ENCODE measurements at regions not wholly inside any gene's neighbourhood (a gene's known extent, or its start where the extent isn't known, plus 50 kb on each side); places are given as distances from the start of the nearest gene placed in this dataset.
"Not testable (repeated sequence)": the region's sequence is repeated elsewhere in the genome, so short reads cannot be mapped to it uniquely, and the experiment has no call there.

DNA sequence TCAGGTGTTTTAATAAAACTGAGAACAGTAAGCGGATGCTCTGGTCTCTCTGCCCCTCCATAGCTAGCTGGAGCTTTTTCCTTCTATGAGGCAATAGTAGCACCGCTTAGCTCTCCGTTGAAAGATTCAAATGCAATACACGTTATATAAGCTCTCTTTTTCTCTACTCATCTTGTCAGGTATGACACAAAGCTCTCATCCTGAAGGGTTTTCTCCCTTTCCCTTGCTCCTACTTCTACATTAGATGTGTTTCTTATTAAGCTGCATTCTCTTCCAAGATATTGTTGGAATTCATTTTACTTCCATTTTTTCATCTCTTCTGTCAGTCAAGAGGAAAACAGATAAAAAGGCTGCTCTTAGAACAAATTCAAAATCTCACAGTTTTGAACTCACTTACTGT is 434.6 kb upstream of the DDX18 start:
- no peak for TF ChIP-seq POLR2A (IDR thresholded peaks at IDR 0.05)
- TF ChIP-seq POLR2AphosphoS5 (IDR thresholded peaks at IDR 0.05) = no peak
- TF ChIP-seq, protein P1, sequence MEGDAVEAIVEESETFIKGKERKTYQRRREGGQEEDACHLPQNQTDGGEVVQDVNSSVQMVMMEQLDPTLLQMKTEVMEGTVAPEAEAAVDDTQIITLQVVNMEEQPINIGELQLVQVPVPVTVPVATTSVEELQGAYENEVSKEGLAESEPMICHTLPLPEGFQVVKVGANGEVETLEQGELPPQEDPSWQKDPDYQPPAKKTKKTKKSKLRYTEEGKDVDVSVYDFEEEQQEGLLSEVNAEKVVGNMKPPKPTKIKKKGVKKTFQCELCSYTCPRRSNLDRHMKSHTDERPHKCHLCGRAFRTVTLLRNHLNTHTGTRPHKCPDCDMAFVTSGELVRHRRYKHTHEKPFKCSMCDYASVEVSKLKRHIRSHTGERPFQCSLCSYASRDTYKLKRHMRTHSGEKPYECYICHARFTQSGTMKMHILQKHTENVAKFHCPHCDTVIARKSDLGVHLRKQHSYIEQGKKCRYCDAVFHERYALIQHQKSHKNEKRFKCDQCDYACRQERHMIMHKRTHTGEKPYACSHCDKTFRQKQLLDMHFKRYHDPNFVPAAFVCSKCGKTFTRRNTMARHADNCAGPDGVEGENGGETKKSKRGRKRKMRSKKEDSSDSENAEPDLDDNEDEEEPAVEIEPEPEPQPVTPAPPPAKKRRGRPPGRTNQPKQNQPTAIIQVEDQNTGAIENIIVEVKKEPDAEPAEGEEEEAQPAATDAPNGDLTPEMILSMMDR (IDR thresholded peaks at IDR 0.05) = no peak
- DNase-seq (ENCODE audit: low spot score) = no peak
- no peak overlapping the region for H3K4me3 ChIP-seq
- no peaks in the 10 kb centered on the region for H3K27me3 ChIP-seq (replicated peaks; ENCODE audit: insufficient read depth)
- intact Hi-C loops (cut with DNase I) = no loop called here
- H3K9me3 ChIP-seq = no peaks in the 10 kb centered on the region
- no peaks in the 10 kb centered on the region for H3K4me1 ChIP-seq (replicated peaks)
- 77% methylated on average over 4 of the region's 4 CpGs for WGBS
- H3K36me3 ChIP-seq = no peaks in the 10 kb centered on the region
- no peak overlapping the region for H3K27ac ChIP-seq

GRCh38 chr2:117383997-117384396 is 430.5 kb upstream of the DDX18 start:
- DNase-seq (ENCODE audit: low spot score); H3K27ac ChIP-seq; H3K36me3 ChIP-seq; H3K4me3 ChIP-seq; H3K9me3 ChIP-seq; H3K4me1 ChIP-seq (replicated peaks); intact Hi-C loops (cut with DNase I); H3K27me3 ChIP-seq (replicated peaks; ENCODE audit: insufficient read depth): not testable (repeated sequence)
- WGBS = 99% methylated on average over 12 of the region's 12 CpGs

- Histone ChIP-seq H3K9me3 (no peaks in the 10 kb centered on the region), H3K27me3 (replicated peaks; ENCODE audit: insufficient read depth) (no peaks in the 10 kb centered on the region), H3K4me1 (replicated peaks) (no peaks in the 10 kb centered on the region), H3K27ac (no peak overlapping the region), H3K4me3 (no peak overlapping the region), H3K36me3 (no peaks in the 10 kb centered on the region)
- TF ChIP-seq, protein P1 (IDR thresholded peaks at IDR 0.05) = no peak
- TF ChIP-seq POLR2AphosphoS5 (IDR thresholded peaks at IDR 0.05) = no peak
- TF ChIP-seq POLR2A (IDR thresholded peaks at IDR 0.05) = no peak
- no peak for DNase-seq (ENCODE audit: low spot score)
- intact Hi-C loops (cut with DNase I) = no loop called here
Measured at GRCh38 chr2:117396161-117396560, 418.3 kb upstream of the DDX18 start.

DNA sequence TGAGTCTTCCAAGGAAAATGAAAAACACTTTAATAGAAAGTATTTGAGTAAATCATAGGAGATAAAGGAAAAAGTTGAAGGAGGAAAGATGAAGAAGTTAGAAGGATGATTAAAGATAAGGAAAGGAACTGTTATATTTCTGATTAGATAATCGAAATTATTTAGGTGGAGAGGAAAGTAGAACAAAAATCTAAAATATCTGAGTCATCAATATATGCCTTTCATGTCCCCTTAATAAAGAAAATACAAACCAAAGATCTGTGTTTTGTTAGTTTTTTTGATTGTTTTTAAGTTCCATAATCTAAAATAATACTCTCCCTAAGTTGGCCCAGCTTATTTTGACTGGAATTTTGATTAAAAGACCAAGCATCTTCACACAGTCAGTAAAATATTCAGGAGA is 412.9 kb upstream of the DDX18 start:
- 61% methylated on average over 1 of the region's 1 CpG for WGBS

GRCh38 chr2:117406443-117406842 is 408.0 kb upstream of the DDX18 start:
- no peaks in the 10 kb centered on the region for H3K9me3 ChIP-seq
- no peaks in the 10 kb centered on the region for H3K27me3 ChIP-seq (replicated peaks; ENCODE audit: insufficient read depth)
- WGBS = 88% methylated on average over 1 of the region's 1 CpG
- H3K27ac ChIP-seq = no peak overlapping the region
- TF ChIP-seq POLR2A (IDR thresholded peaks at IDR 0.05) (no peak), POLR2AphosphoS5 (IDR thresholded peaks at IDR 0.05) (no peak)
- TF ChIP-seq, protein P1 (IDR thresholded peaks at IDR 0.05) = no peak
- no peaks in the 10 kb centered on the region for H3K4me1 ChIP-seq (replicated peaks)
- no peak for DNase-seq (ENCODE audit: low spot score)
- H3K4me3 ChIP-seq = no peak overlapping the region
- intact Hi-C loops (cut with DNase I) = no loop called here
- no peaks in the 10 kb centered on the region for H3K36me3 ChIP-seq

More for the DNA sequence above, 412.9 kb upstream of the DDX18 start:
- intact Hi-C loops (cut with DNase I) = no loop called here
- Histone ChIP-seq H3K9me3 (no peaks in the 10 kb centered on the region), H3K27ac (no peak overlapping the region), H3K36me3 (no peaks in the 10 kb centered on the region), H3K27me3 (replicated peaks; ENCODE audit: insufficient read depth) (no peaks in the 10 kb centered on the region), H3K4me3 (no peak overlapping the region), H3K4me1 (replicated peaks) (no peaks in the 10 kb centered on the region)
- DNase-seq (ENCODE audit: low spot score) = no peak
- TF ChIP-seq, protein P1 (IDR thresholded peaks at IDR 0.05) = no peak
